ENCODE measurements at regions not wholly inside any gene's neighbourhood (a gene's known extent, or its start where the extent isn't known, plus 50 kb on each side); places are given as distances from the start of the nearest gene placed in this dataset.
"Not testable (repeated sequence)": the region's sequence is repeated elsewhere in the genome, so short reads cannot be mapped to it uniquely, and the experiment has no call there.

- no peak overlapping the region for H3K4me3 ChIP-seq (ENCODE audit: low read length)
- no peak for TF ChIP-seq ZNF274 (IDR thresholded peaks at IDR 0.05; ENCODE audit: low read depth, low read length)
Observed at GRCh38 chr4:170938588-170938987, 848.8 kb upstream of the AADAT start.

GRCh38 chr4:170931321-170931720 is 841.6 kb upstream of the AADAT start:
- no peak overlapping the region for H3K4me3 ChIP-seq (ENCODE audit: low read length)
- TF ChIP-seq ZNF274 (IDR thresholded peaks at IDR 0.05; ENCODE audit: low read depth, low read length): no peak

- TF ChIP-seq ZNF274 (IDR thresholded peaks at IDR 0.05; ENCODE audit: low read depth, low read length): no peak
- no peak overlapping the region for H3K4me3 ChIP-seq (ENCODE audit: low read length)
Observed at GRCh38 chr4:170888660-170889059, 798.9 kb upstream of the AADAT start.

DNA sequence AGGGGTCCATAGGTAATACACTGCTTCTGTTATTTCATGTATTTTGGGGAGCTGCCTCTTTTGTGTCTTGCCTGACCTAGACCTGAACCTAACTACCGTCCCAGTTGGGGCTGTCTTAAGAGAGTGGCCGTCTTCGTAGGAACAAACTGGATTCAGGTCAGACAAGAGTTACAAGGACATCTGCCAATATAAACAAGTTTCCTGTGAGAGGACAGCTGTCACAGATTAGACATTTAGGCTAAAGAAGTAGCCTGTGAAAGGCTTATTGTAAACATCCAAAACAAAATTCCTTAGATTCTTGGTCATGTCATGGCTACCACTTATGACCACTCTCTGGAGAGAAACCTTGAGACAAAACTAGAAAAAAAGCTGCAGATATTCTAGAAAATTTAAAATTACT is 797.6 kb upstream of the AADAT start:
- TF ChIP-seq ZNF274 (IDR thresholded peaks at IDR 0.05; ENCODE audit: low read depth, low read length): no peak
- H3K4me3 ChIP-seq (ENCODE audit: low read length): no peak overlapping the region

- TF ChIP-seq ZNF274 (IDR thresholded peaks at IDR 0.05; ENCODE audit: low read depth, low read length): no peak
- no peak overlapping the region for H3K4me3 ChIP-seq (ENCODE audit: low read length)
Observed at GRCh38 chr4:170884969-170885570, 795.3 kb upstream of the AADAT start.

DNA sequence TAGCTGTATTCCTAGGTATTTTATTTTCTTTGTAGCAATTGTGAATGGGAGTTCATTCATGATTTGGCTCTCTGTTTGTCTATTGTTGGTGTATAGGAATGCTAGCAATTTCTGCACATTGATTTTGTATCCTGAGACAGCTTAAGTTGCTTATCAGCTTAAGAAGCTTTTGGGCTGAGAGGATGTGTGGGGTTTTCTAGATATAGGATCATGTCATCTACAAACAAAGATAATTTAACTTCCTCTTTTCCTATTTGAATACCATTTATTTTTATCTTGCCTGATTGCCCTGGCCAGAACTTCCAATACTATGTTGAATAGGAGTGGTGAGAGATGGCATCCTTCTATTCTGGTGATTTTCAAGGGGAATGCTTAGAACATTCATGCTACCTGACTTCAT is 791.9 kb upstream of the AADAT start:
- not testable (repeated sequence) for H3K4me3 ChIP-seq (ENCODE audit: low read length)

- H3K4me3 ChIP-seq (ENCODE audit: low read length): no peak overlapping the region
- no peak for TF ChIP-seq ZNF274 (IDR thresholded peaks at IDR 0.05; ENCODE audit: low read depth, low read length)
Observed at GRCh38 chr4:170875868-170876267, 786.1 kb upstream of the AADAT start.

GRCh38 chr4:170872794-170873193 is 783.0 kb upstream of the AADAT start:
- TF ChIP-seq ZNF274 (IDR thresholded peaks at IDR 0.05; ENCODE audit: low read depth, low read length): no peak
- H3K4me3 ChIP-seq (ENCODE audit: low read length): no peak overlapping the region

DNA sequence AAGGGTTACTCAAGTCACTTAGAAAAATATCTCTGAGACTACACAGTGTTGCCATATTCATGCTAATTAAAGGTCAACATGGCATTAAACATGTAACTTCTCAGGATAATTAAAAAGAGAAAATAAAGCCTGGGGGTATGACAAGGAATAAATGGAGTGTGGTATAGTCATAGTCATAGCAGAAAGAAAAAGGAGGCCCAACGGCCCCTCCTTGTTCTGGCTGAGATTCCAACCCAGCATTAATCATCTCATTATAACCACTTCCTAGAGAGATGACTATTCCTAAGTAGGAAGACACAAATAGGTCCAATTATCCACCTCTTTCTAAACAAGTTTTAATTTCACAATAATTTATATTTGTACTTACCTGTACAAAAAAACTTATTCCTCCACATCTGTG is 778.4 kb upstream of the AADAT start:
- no peak for TF ChIP-seq ZNF274 (IDR thresholded peaks at IDR 0.05; ENCODE audit: low read depth, low read length)

GRCh38 chr4:170854097-170854496 is 764.3 kb upstream of the AADAT start:
- no peak overlapping the region for H3K4me3 ChIP-seq (ENCODE audit: low read length)
- TF ChIP-seq ZNF274 (IDR thresholded peaks at IDR 0.05; ENCODE audit: low read depth, low read length): no peak

More for the DNA sequence above, 778.4 kb upstream of the AADAT start:
- no peak overlapping the region for H3K4me3 ChIP-seq (ENCODE audit: low read length)

GRCh38 chr4:170853422-170854021 is 763.8 kb upstream of the AADAT start:
- H3K4me3 ChIP-seq (ENCODE audit: low read length): no peak overlapping the region
- no peak for TF ChIP-seq ZNF274 (IDR thresholded peaks at IDR 0.05; ENCODE audit: low read depth, low read length)

GRCh38 chr4:170849969-170850368 is 760.2 kb upstream of the AADAT start:
- H3K4me3 ChIP-seq (ENCODE audit: low read length): no peak overlapping the region
- TF ChIP-seq ZNF274 (IDR thresholded peaks at IDR 0.05; ENCODE audit: low read depth, low read length): no peak

- TF ChIP-seq ZNF274 (IDR thresholded peaks at IDR 0.05; ENCODE audit: low read depth, low read length): no peak
- no peak overlapping the region for H3K4me3 ChIP-seq (ENCODE audit: low read length)
Observed at GRCh38 chr4:170827562-170828274, 738.0 kb upstream of the AADAT start.

DNA sequence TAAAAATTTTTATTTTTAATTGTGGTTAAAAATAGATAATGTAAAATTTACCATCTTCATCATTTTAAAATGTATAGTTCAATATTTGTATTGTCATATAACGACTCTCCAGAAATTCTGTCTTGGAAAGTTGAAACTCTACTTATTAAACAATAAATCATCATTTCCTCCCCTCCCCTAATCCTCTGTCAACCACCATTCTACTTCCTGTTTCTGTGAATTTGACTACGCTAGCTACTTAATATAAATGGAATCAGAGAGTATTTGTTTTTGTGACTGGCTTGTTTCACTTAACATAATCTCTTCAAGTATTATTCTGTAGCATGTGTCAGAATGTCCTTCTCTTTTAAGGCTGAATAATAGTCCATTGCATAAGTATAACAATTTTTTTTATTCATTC is 729.0 kb upstream of the AADAT start:
- H3K4me3 ChIP-seq (ENCODE audit: low read length): no peak overlapping the region
- TF ChIP-seq ZNF274 (IDR thresholded peaks at IDR 0.05; ENCODE audit: low read depth, low read length): no peak

- no peak overlapping the region for H3K4me3 ChIP-seq (ENCODE audit: low read length)
- TF ChIP-seq ZNF274 (IDR thresholded peaks at IDR 0.05; ENCODE audit: low read depth, low read length): no peak
Observed at GRCh38 chr4:170805352-170805751, 715.6 kb upstream of the AADAT start.

All from GM08714 (cell line).